ENCODE measurements at regions not wholly inside any gene's neighbourhood (a gene's known extent, or its start where the extent isn't known, plus 50 kb on each side); places are given as distances from the start of the nearest gene placed in this dataset.

DNA sequence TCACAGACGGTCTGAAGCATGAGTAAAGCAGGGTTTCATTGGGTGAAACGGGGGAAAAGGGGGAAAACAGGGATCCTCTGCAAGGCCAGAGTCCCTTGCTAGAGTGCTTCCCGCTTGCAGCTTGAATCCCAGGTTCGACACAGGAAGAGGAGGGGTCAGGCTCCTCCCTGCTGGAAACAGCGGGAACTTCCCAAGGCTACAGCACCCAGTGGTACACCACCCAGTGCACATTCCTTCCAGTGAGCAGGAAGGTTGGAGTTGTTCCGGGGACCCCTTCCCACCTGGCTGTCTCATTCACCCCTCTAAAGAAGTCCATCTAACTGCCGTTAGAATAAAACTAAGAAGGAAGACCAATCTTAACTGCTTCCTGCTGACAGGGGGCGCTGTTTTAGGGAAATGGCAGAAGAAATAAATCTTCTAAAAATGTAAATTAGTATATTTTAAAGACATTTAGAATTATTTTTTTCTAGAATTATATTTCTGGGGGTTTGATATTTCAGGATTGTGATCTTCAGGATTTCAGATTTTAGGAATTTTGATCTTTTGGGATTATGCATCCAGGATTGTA lies 230.9 kb downstream of the RBM43 start:
- Histone ChIP-seq H3K27me3 (ENCODE audit: control insufficient read depth, insufficient read depth, low read length) (no peaks in the 10 kb centered on the region), H3K4me3 (ENCODE audit: low read depth, low read length) (no peak overlapping the region), H3K9ac (no peak overlapping the region), H3K9me3 (ENCODE audit: control insufficient read depth, low read length) (no peaks in the 10 kb centered on the region), H3K27ac (no peak overlapping the region), H3K4me2 (ENCODE audit: low read length) (no peak overlapping the region), H2AFZ (no peak overlapping the region), H3K4me1 (no peaks in the 10 kb centered on the region), H3K79me2 (no peaks in the 10 kb centered on the region), H3K36me3 (ENCODE audit: control insufficient read depth, insufficient read depth, low read length) (no peaks in the 10 kb centered on the region)
- TF ChIP-seq, protein P1, sequence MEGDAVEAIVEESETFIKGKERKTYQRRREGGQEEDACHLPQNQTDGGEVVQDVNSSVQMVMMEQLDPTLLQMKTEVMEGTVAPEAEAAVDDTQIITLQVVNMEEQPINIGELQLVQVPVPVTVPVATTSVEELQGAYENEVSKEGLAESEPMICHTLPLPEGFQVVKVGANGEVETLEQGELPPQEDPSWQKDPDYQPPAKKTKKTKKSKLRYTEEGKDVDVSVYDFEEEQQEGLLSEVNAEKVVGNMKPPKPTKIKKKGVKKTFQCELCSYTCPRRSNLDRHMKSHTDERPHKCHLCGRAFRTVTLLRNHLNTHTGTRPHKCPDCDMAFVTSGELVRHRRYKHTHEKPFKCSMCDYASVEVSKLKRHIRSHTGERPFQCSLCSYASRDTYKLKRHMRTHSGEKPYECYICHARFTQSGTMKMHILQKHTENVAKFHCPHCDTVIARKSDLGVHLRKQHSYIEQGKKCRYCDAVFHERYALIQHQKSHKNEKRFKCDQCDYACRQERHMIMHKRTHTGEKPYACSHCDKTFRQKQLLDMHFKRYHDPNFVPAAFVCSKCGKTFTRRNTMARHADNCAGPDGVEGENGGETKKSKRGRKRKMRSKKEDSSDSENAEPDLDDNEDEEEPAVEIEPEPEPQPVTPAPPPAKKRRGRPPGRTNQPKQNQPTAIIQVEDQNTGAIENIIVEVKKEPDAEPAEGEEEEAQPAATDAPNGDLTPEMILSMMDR (IDR thresholded peaks at IDR 0.05): peak; percentile 13

DNA sequence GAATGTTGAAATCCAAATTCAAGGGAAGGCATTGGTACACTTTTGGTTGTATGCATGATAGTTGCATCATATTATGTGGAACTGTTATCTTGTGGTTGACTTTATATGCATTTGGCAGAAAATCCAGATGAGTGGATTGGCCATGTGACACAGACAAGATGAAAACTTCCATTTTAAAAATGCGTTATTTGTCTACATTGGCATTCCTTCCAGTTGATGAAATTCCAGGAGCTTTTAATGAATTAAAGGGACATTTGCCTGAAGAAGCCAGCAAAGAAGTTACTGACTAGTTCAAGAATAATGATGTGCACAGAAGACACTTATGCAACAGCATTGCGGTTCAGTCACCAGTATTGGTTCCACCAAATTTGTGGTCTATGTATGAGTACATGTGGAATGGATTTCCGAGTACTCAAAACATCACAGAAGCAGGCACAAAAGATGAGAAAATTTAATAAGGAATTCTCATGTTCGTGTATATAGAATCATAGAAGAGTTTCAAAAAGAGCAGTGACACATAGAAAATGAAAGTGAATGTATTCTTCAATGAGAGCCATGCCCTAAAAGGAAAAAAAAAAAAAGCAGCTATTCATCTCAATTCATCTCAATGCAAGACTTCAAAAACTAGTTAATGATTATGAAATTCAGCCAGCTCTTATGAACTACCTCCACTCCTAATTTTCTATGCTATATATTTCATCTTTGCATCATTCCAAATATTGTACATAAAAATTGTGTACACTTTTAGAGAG lies 232.1 kb downstream of the RBM43 start:
- Histone ChIP-seq H3K27ac (no peak overlapping the region), H3K27me3 (ENCODE audit: control insufficient read depth, insufficient read depth, low read length) (no peaks in the 10 kb centered on the region), H2AFZ (no peak overlapping the region), H3K4me2 (ENCODE audit: low read length) (no peak overlapping the region), H3K9ac (no peak overlapping the region), H3K36me3 (ENCODE audit: control insufficient read depth, insufficient read depth, low read length) (no peaks in the 10 kb centered on the region), H3K79me2 (no peaks in the 10 kb centered on the region), H3K4me1 (no peaks in the 10 kb centered on the region), H3K4me3 (ENCODE audit: low read depth, low read length) (no peak overlapping the region), H3K9me3 (ENCODE audit: control insufficient read depth, low read length) (no peaks in the 10 kb centered on the region)
- TF ChIP-seq, protein P1 (IDR thresholded peaks at IDR 0.05): no peak

DNA sequence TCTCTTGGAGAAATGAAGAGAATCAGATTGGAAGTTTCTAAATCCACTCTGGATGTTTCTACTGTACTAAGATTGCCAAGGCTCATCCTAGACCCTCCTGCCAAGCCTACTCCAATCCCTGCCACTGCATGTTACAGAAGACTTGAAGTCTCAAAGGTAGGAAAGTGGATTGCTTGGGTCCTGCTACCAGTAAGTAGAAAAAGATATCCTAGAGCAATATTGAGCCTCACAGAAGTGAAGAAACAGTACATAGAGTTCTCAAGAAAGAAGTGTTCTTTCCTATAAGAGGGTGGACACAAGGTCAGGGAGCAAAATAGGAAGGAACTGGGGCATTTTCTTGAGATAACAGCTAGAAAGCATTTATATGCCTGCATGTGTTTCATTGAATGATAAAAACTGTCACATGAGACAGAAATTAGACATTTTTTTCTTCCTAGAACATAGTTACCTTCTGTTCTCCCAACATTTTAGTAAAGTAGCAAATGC lies 232.9 kb downstream of the RBM43 start:
- Histone ChIP-seq H2AFZ (no peak overlapping the region), H3K79me2 (no peaks in the 10 kb centered on the region), H3K9ac (no peak overlapping the region), H3K27ac (no peak overlapping the region), H3K27me3 (ENCODE audit: control insufficient read depth, insufficient read depth, low read length) (no peaks in the 10 kb centered on the region), H3K36me3 (ENCODE audit: control insufficient read depth, insufficient read depth, low read length) (no peaks in the 10 kb centered on the region), H3K4me1 (no peaks in the 10 kb centered on the region), H3K4me3 (ENCODE audit: low read depth, low read length) (no peak overlapping the region), H3K9me3 (ENCODE audit: control insufficient read depth, low read length) (no peaks in the 10 kb centered on the region), H3K4me2 (ENCODE audit: low read length) (no peak overlapping the region)
- TF ChIP-seq, protein P1 (IDR thresholded peaks at IDR 0.05): no peak

DNA sequence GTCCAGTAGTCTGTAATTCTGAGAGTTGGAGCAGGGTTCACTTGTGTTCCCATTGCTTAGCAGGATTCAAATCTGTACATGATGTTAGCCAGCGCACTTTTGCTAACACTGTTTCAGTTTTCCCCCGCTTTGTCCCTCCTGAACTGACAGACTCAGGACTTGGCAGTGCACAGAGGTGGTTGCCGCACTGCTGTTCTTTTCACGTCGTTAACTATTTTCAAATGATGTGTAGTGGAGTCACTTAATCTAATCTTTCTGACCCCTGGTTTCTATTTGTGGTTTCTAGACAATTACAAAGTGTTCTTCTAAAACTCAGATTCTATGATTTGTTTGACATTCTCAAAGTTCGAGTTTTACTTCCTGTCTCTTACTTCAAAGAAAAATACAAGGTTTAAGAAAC lies 234.5 kb downstream of the RBM43 start:
- Histone ChIP-seq H2AFZ (no peak overlapping the region), H3K4me2 (ENCODE audit: low read length) (no peak overlapping the region), H3K27me3 (ENCODE audit: control insufficient read depth, insufficient read depth, low read length) (no peaks in the 10 kb centered on the region), H3K36me3 (ENCODE audit: control insufficient read depth, insufficient read depth, low read length) (no peaks in the 10 kb centered on the region), H3K9ac (no peak overlapping the region), H3K9me3 (ENCODE audit: control insufficient read depth, low read length) (no peaks in the 10 kb centered on the region), H3K79me2 (no peaks in the 10 kb centered on the region), H3K4me1 (no peaks in the 10 kb centered on the region), H3K4me3 (ENCODE audit: low read depth, low read length) (no peak overlapping the region), H3K27ac (no peak overlapping the region)
- TF ChIP-seq, protein P1 (IDR thresholded peaks at IDR 0.05): no peak
